Muscle layer of colon (tissue), 2 donors: ENCODE measurements at regions not wholly inside any gene's neighbourhood (a gene's known extent, or its start where the extent isn't known, plus 50 kb on each side); places are given as distances from the start of the nearest gene placed in this dataset.

Source experiments
- H3K27ac ChIP-seq: one replicate; pipeline ENCODE4 v1.7.0; 2013; ENCODE audit warnings: low read depth, mild to moderate bottlenecking, low read length, moderate library complexity
- H3K27me3 ChIP-seq, 2 donors: one replicate each; pipeline ENCODE4 v1.7.0; 2013; ENCODE audit warnings: low read length in 2 of 2, mild to moderate bottlenecking in 2 of 2; ENCODE audit not compliant: insufficient read depth in 2 of 2, control insufficient read depth in 1 of 2
- H3K36me3 ChIP-seq: one replicate; pipeline ENCODE4 v1.7.0; 2013; ENCODE audit warnings: mild to moderate bottlenecking, low read length; ENCODE audit not compliant: insufficient read depth
- H3K4me1 ChIP-seq: one replicate; pipeline ENCODE4 v1.7.0; 2013; ENCODE audit warnings: mild to moderate bottlenecking, low read length; ENCODE audit not compliant: insufficient read depth
- H3K4me3 ChIP-seq, 2 donors: one replicate each; pipeline ENCODE4 v1.7.0; 2013; ENCODE audit warnings: low read length in 2 of 2, low read depth in 1 of 2, mild to moderate bottlenecking in 1 of 2, moderate library complexity in 1 of 2
- H3K9ac ChIP-seq: one replicate; pipeline ENCODE4 v1.7.0; 2013; ENCODE audit warnings: low read length
- H3K9me3 ChIP-seq: one replicate; pipeline ENCODE4 v1.7.0; 2013; ENCODE audit warnings: mild to moderate bottlenecking, low read length
- donor health status: abdominal sarcoma.
- donor health status: Adenocarcinoma of cecum.

- H3K4me3 ChIP-seq = no peak overlapping the region
- H3K36me3 ChIP-seq = no peaks in the 10 kb centered on the region
- no peak overlapping the region for H3K9ac ChIP-seq
- H3K9me3 ChIP-seq = no peaks in the 10 kb centered on the region
- no peaks in the 10 kb centered on the region for H3K27me3 ChIP-seq
- H3K4me1 ChIP-seq = no peaks in the 10 kb centered on the region
- no peak overlapping the region for H3K27ac ChIP-seq
These were observed 220.5 kb downstream of the SQOR start for GRCh38 chr15:45855210-45855906.

- Histone ChIP-seq H3K9me3 (no peaks in the 10 kb centered on the region), H3K36me3 (no peaks in the 10 kb centered on the region), H3K27me3 (no peaks in the 10 kb centered on the region), H3K27ac (no peak overlapping the region), H3K4me3 (no peak overlapping the region), H3K4me1 (no peaks in the 10 kb centered on the region), H3K9ac (no peak overlapping the region)
These were observed 221.2 kb downstream of the SQOR start for GRCh38 chr15:45855907-45856579.

- no peak overlapping the region for H3K27ac ChIP-seq
- no peaks in the 10 kb centered on the region for H3K27me3 ChIP-seq
- no peaks in the 10 kb centered on the region for H3K4me1 ChIP-seq
- H3K36me3 ChIP-seq = no peaks in the 10 kb centered on the region
- no peak overlapping the region for H3K4me3 ChIP-seq
- no peaks in the 10 kb centered on the region for H3K9me3 ChIP-seq
- H3K9ac ChIP-seq = no peak overlapping the region
These were observed 222.5 kb downstream of the SQOR start for GRCh38 chr15:45857291-45857690.

- Histone ChIP-seq H3K27ac (no peak overlapping the region), H3K9me3 (no peaks in the 10 kb centered on the region), H3K4me1 (no peaks in the 10 kb centered on the region), H3K4me3 (no peak overlapping the region), H3K27me3 (no peaks in the 10 kb centered on the region), H3K36me3 (no peaks in the 10 kb centered on the region), H3K9ac (no peak overlapping the region)
These were observed 223.7 kb downstream of the SQOR start for GRCh38 chr15:45858491-45858890.

- H3K36me3 ChIP-seq = no peaks in the 10 kb centered on the region
- H3K9me3 ChIP-seq = no peaks in the 10 kb centered on the region
- no peak overlapping the region for H3K4me3 ChIP-seq
- no peak overlapping the region for H3K27ac ChIP-seq
- H3K4me1 ChIP-seq = no peaks in the 10 kb centered on the region
- no peaks in the 10 kb centered on the region for H3K27me3 ChIP-seq
- H3K9ac ChIP-seq = no peak overlapping the region
These were observed 227.2 kb downstream of the SQOR start for GRCh38 chr15:45862034-45862433.

- Histone ChIP-seq H3K36me3 (no peaks in the 10 kb centered on the region), H3K27me3 (no peaks in the 10 kb centered on the region), H3K9me3 (no peaks in the 10 kb centered on the region), H3K4me3 (no peak overlapping the region), H3K27ac (no peak overlapping the region), H3K4me1 (no peaks in the 10 kb centered on the region), H3K9ac (no peak overlapping the region)
These were observed 229.2 kb downstream of the SQOR start for GRCh38 chr15:45863881-45864580.

GRCh38 chr15:45866616-45867015, 231.8 kb downstream of the SQOR start:
- H3K27ac ChIP-seq = no peak overlapping the region
- H3K27me3 ChIP-seq = no peaks in the 10 kb centered on the region
- H3K9ac ChIP-seq = no peak overlapping the region

GRCh38 chr15:45867281-45867680, 232.5 kb downstream of the SQOR start:
- no peak overlapping the region for H3K4me3 ChIP-seq
- H3K9me3 ChIP-seq = no peaks in the 10 kb centered on the region
- H3K36me3 ChIP-seq = no peaks in the 10 kb centered on the region
- no peaks in the 10 kb centered on the region for H3K27me3 ChIP-seq
- H3K27ac ChIP-seq = no peak overlapping the region
- H3K4me1 ChIP-seq = no peaks in the 10 kb centered on the region
- no peak overlapping the region for H3K9ac ChIP-seq

More at GRCh38 chr15:45866616-45867015, 231.8 kb downstream of the SQOR start:
- Histone ChIP-seq H3K4me1 (no peaks in the 10 kb centered on the region), H3K4me3 (no peak overlapping the region), H3K36me3 (no peaks in the 10 kb centered on the region), H3K9me3 (no peaks in the 10 kb centered on the region)

GRCh38 chr15:45868109-45868691, 233.4 kb downstream of the SQOR start:
- Histone ChIP-seq H3K4me3 (no peak overlapping the region), H3K4me1 (no peaks in the 10 kb centered on the region), H3K27me3 (no peaks in the 10 kb centered on the region), H3K27ac (no peak overlapping the region), H3K36me3 (no peaks in the 10 kb centered on the region), H3K9ac (no peak overlapping the region), H3K9me3 (no peaks in the 10 kb centered on the region)

- Histone ChIP-seq H3K36me3 (no peaks in the 10 kb centered on the region), H3K9me3 (no peaks in the 10 kb centered on the region), H3K27ac (no peak overlapping the region), H3K4me1 (no peaks in the 10 kb centered on the region), H3K27me3 (no peaks in the 10 kb centered on the region), H3K9ac (no peak overlapping the region), H3K4me3 (no peak overlapping the region)
These were observed 234.3 kb downstream of the SQOR start for GRCh38 chr15:45869034-45869668.
